Cerebellar nuclear complex (tissue), 1 donor: ENCODE measurements at regions not wholly inside any gene's neighbourhood (a gene's known extent, or its start where the extent isn't known, plus 50 kb on each side); places are given as distances from the start of the nearest gene placed in this dataset.

ENCODE experiments used
- DNase-seq, 2 experiments: peaks; one replicate each; lab custom pipeline; 2025; lab: John Stamatoyannopoulos, UW

GRCh38 chr1:194548071-194548470, 1361.7 kb upstream of the B3GALT2 start:
- no peak for DNase-seq

- DNase-seq: no peak
Measured at GRCh38 chr1:194544012-194544411, 1357.6 kb upstream of the B3GALT2 start.

GRCh38 chr1:194538453-194538852, 1352.0 kb upstream of the B3GALT2 start:
- DNase-seq: no peak

- no peak for DNase-seq
Measured at GRCh38 chr1:194537521-194537920, 1351.1 kb upstream of the B3GALT2 start.

- DNase-seq: no peak
Measured at GRCh38 chr1:194535369-194535768, 1349.0 kb upstream of the B3GALT2 start.

GRCh38 chr1:194534784-194535183, 1348.4 kb upstream of the B3GALT2 start:
- no peak for DNase-seq

GRCh38 chr1:194533641-194534040, 1347.2 kb upstream of the B3GALT2 start:
- no peak for DNase-seq

- no peak for DNase-seq
Measured at GRCh38 chr1:194517567-194517966, 1331.2 kb upstream of the B3GALT2 start.

- no peak for DNase-seq
Measured at GRCh38 chr1:194515916-194516315, 1329.5 kb upstream of the B3GALT2 start.

- DNase-seq: no peak
Measured at GRCh38 chr1:194512957-194513356, 1326.5 kb upstream of the B3GALT2 start.

- no peak for DNase-seq
Measured at GRCh38 chr1:194512345-194512744, 1325.9 kb upstream of the B3GALT2 start.

- no peak for DNase-seq
Measured at GRCh38 chr1:194503209-194503608, 1316.8 kb upstream of the B3GALT2 start.

GRCh38 chr1:194495434-194495833, 1309.0 kb upstream of the B3GALT2 start:
- no peak for DNase-seq

GRCh38 chr1:194487172-194487571, 1300.8 kb upstream of the B3GALT2 start:
- no peak for DNase-seq

GRCh38 chr1:194485432-194485831, 1299.0 kb upstream of the B3GALT2 start:
- DNase-seq: no peak

GRCh38 chr1:194478731-194479130, 1292.3 kb upstream of the B3GALT2 start:
- no peak for DNase-seq

- no peak for DNase-seq
Measured at GRCh38 chr1:194477908-194478307, 1291.5 kb upstream of the B3GALT2 start.

GRCh38 chr1:194476872-194477271, 1290.5 kb upstream of the B3GALT2 start:
- DNase-seq: no peak

- no peak for DNase-seq
Measured at GRCh38 chr1:194476351-194476750, 1289.9 kb upstream of the B3GALT2 start.

- no peak for DNase-seq
Measured at GRCh38 chr1:194474701-194475100, 1288.3 kb upstream of the B3GALT2 start.

GRCh38 chr1:194473766-194474165, 1287.4 kb upstream of the B3GALT2 start:
- DNase-seq: no peak

- no peak for DNase-seq
Measured at GRCh38 chr1:194469282-194469681, 1282.9 kb upstream of the B3GALT2 start.

GRCh38 chr1:194466706-194467105, 1280.3 kb upstream of the B3GALT2 start:
- DNase-seq: no peak

- no peak for DNase-seq
Measured at GRCh38 chr1:194447636-194448035, 1261.2 kb upstream of the B3GALT2 start.

GRCh38 chr1:194445244-194445643, 1258.8 kb upstream of the B3GALT2 start:
- no peak for DNase-seq
